HCT116 (cell line): ENCODE measurements at regions not wholly inside any gene's neighbourhood (a gene's known extent, or its start where the extent isn't known, plus 50 kb on each side); places are given as distances from the start of the nearest gene placed in this dataset.

Experiments
- ATAC-seq: fragments of 200-7000 bp; cut with Tn5 transposase; 2 replicates; pipeline ENCODE4 v1.9.1; 2020; ENCODE audit warnings: mild to moderate bottlenecking, moderate library complexity
- BruUV-seq: library from RNA; stranded (reverse); fragments of 400-500 nt; replicated peaks from 2 replicates; lab custom pipeline; 2021; lab: Mats Ljungman, UMichigan
- CTCF ChIA-PET: fragments of 300-600 bp; sonication (Branson Sonifier 250); formaldehyde crosslinking; loops from one replicate; lab custom pipeline; 2021; ENCODE audit warnings: antibody characterized with exemption; lab: Charles Lee
- POLR2A ChIA-PET: fragments of 300-600, 350-600 bp; sonication (Branson Sonifier 250); formaldehyde crosslinking; loops from one replicate; lab custom pipeline; 2021; ENCODE audit warnings: antibody characterized with exemption; lab: Charles Lee
- RAD21 ChIA-PET, 2 experiments: fragments of 300-600 bp; sonication (Branson Sonifier 250); formaldehyde crosslinking; loops; one replicate each; lab custom pipeline; 2023; ENCODE audit warnings: low total read pairs in 2 of 2; ENCODE audit not compliant: uncharacterized antibody in 2 of 2, unreplicated experiment in 2 of 2, low non-redundant PET in 1 of 2; lab: Charles Lee
- DNase-seq: peaks from one replicate; pipeline ENCODE4 v3.0.0-alpha.2; 2010; ENCODE audit warnings: low read depth, low spot score
- H2AFZ ChIP-seq: fragments of 200-600 bp; shearing (Covaris generic), sonication (generic); 2 replicates; pipeline ENCODE4 v1.6.1; 2017; ENCODE audit warnings: low read depth, mixed run types, mixed read lengths, antibody characterized with exemption, low read length; ENCODE audit not compliant: poor library complexity, severe bottlenecking
- H3K27ac ChIP-seq: 2 replicates; pipeline ENCODE4 v1.5.1; 2012; ENCODE audit warnings: low read depth, low read length
- H3K27me3 ChIP-seq: fragments of 200-600 bp; sonication (generic); 2 replicates; pipeline ENCODE4 v1.6.1; 2016; ENCODE audit warnings: mixed run types, low read length, mixed read lengths; ENCODE audit not compliant: insufficient read depth
- H3K36me3 ChIP-seq, 2 experiments: fragments of 200-500 bp in 1 of 2; fragments of 200-600 bp in 1 of 2; sonication (Bioruptor generic) in 1 of 2; sonication (generic) in 1 of 2; 2 replicates each; pipeline versions ENCODE4 v1.5.1 to v1.6.1; 2014 to 2016; ENCODE audit warnings: low read length in 2 of 2, inconsistent platforms in 1 of 2, mixed read lengths in 1 of 2, mixed run types in 1 of 2; ENCODE audit not compliant: insufficient read depth in 2 of 2, control insufficient read depth in 1 of 2
- H3K4me1 ChIP-seq, 2 experiments: fragments of 200-600 bp in 1 of 2; sonication (generic) in 1 of 2; 2 replicates each; pipeline versions ENCODE4 v1.5.1 to v1.6.1; 2012 to 2017; ENCODE audit warnings: low read length in 2 of 2, inconsistent platforms in 1 of 2, mild to moderate bottlenecking in 1 of 2, mixed read lengths in 1 of 2, mixed run types in 1 of 2, moderate library complexity in 1 of 2; ENCODE audit not compliant: insufficient read depth in 2 of 2, control insufficient read depth in 1 of 2
- H3K4me2 ChIP-seq: fragments of 200-600 bp; sonication (generic); 2 replicates; pipeline ENCODE4 v1.6.1; 2017; ENCODE audit warnings: mixed run types, low read length, mixed read lengths
- H3K4me3 ChIP-seq, 2 experiments: fragments of 200-600 bp in 1 of 2; sonication (generic) in 1 of 2; replicated peaks in 1 of 2; 2 replicates each; pipeline ENCODE4 v1.5.1; 2011 to 2016; ENCODE audit warnings: low read length in 2 of 2, control low read depth in 1 of 2, low read depth in 1 of 2, mild to moderate bottlenecking in 1 of 2, mixed read lengths in 1 of 2, mixed run types in 1 of 2
- H3K79me2 ChIP-seq: fragments of 200-600 bp; sonication (generic); 2 replicates; pipeline ENCODE4 v1.6.1; 2017; ENCODE audit warnings: mild to moderate bottlenecking, mixed run types, low read length, moderate library complexity, mixed read lengths; ENCODE audit not compliant: insufficient read depth
- H3K9ac ChIP-seq: fragments of 200-600 bp; sonication (generic); 2 replicates; pipeline ENCODE4 v1.6.1; 2016; ENCODE audit warnings: low read length, mixed read lengths
- H3K9me2 ChIP-seq: fragments of 200-600 bp; sonication (generic), shearing (Covaris generic); 2 replicates; pipeline ENCODE4 v1.6.1; 2017; ENCODE audit warnings: mixed run types, mild to moderate bottlenecking, moderate library complexity; ENCODE audit not compliant: insufficient read depth
- H3K9me3 ChIP-seq, 2 experiments: fragments of 200-500 bp in 1 of 2; fragments of 200-600 bp in 1 of 2; sonication (Bioruptor generic) in 1 of 2; sonication (generic) in 1 of 2; 2 replicates each; pipeline ENCODE4 v1.6.1; 2014 to 2017; ENCODE audit warnings: low read length in 2 of 2, mixed read lengths in 2 of 2, inconsistent platforms in 1 of 2, low read depth in 1 of 2, mild to moderate bottlenecking in 1 of 2, mixed run types in 1 of 2, moderate library complexity in 1 of 2; ENCODE audit not compliant: control insufficient read depth in 1 of 2, insufficient read depth in 1 of 2
- H4K20me1 ChIP-seq: fragments of 200-600 bp; sonication (generic), shearing (Covaris generic); 2 replicates; pipeline ENCODE4 v1.6.1; 2017; ENCODE audit warnings: mixed run types, mild to moderate bottlenecking, moderate library complexity; ENCODE audit not compliant: insufficient read depth
- ATF3 ChIP-seq: IDR thresholded peaks from 2 replicates; pipeline ENCODE4 v1.6.1; 2012
- CBX3 ChIP-seq: IDR thresholded peaks from 2 replicates; pipeline ENCODE4 v1.6.1; 2012; ENCODE audit warnings: low read depth
- CEBPB ChIP-seq: IDR thresholded peaks from 2 replicates; pipeline ENCODE4 v1.6.1; 2012; ENCODE audit warnings: low read depth
- CTCF ChIP-seq, 3 experiments: fragments of 200-600 bp in 1 of 3; sonication (generic) in 1 of 3; IDR thresholded peaks in 2 of 3; conservative IDR thresholded peaks in 1 of 3; 2 replicates each; pipeline ENCODE4 v1.5.1; 2012 to 2017; ENCODE audit warnings: low read depth in 2 of 3, low read length in 2 of 3, antibody characterized with exemption in 1 of 3, borderline replicate concordance in 1 of 3, control low read depth in 1 of 3, mild to moderate bottlenecking in 1 of 3, mixed read lengths in 1 of 3, mixed run types in 1 of 3, moderate library complexity in 1 of 3; ENCODE audit not compliant: insufficient read depth in 1 of 3
- EZH2 ChIP-seq: fragments of 200-600 bp; sonication (generic); IDR thresholded peaks from 2 replicates; pipeline ENCODE4 v1.6.1; 2017; ENCODE audit warnings: antibody characterized with exemption, mixed run types
- EZH2phosphoT487 ChIP-seq: fragments of 200-600 bp; IDR thresholded peaks from 2 replicates; pipeline ENCODE4 v1.6.1; 2018; ENCODE audit warnings: antibody characterized with exemption, borderline replicate concordance
- FOSL1 ChIP-seq: IDR thresholded peaks from 2 replicates; pipeline ENCODE4 v1.6.1; 2012; ENCODE audit warnings: low read depth
- JUND ChIP-seq: IDR thresholded peaks from 2 replicates; pipeline ENCODE4 v1.6.1; 2012
- MAX ChIP-seq: IDR thresholded peaks from 2 replicates; pipeline ENCODE4 v1.6.1; 2012
- POLR2A ChIP-seq: IDR thresholded peaks from 2 replicates; pipeline ENCODE4 v1.7.0; 2011; ENCODE audit warnings: borderline replicate concordance; ENCODE audit not compliant: insufficient read depth, insufficient read length; ENCODE audit errors: extremely low read depth
- POLR2AphosphoS5 ChIP-seq: IDR thresholded peaks from 2 replicates; pipeline ENCODE4 v1.6.1; 2011; ENCODE audit warnings: mild to moderate bottlenecking, low read depth, low read length, moderate library complexity
- RAD21 ChIP-seq: IDR thresholded peaks from 2 replicates; pipeline ENCODE4 v1.6.1; 2012; ENCODE audit warnings: low read depth, mild to moderate bottlenecking
- REST ChIP-seq: IDR thresholded peaks from 2 replicates; pipeline ENCODE4 v1.6.1; 2012; ENCODE audit warnings: low read depth
- SIN3A ChIP-seq: IDR thresholded peaks from 2 replicates; pipeline ENCODE4 v1.6.1; 2012; ENCODE audit warnings: low read depth
- SP1 ChIP-seq: IDR thresholded peaks from 2 replicates; pipeline ENCODE4 v1.6.1; 2012; ENCODE audit warnings: low read depth
- SRF ChIP-seq: IDR thresholded peaks from 2 replicates; pipeline ENCODE4 v1.6.1; 2012; ENCODE audit warnings: low read depth
- YY1 ChIP-seq: IDR thresholded peaks from 2 replicates; pipeline ENCODE4 v1.6.1; 2011; ENCODE audit warnings: low read length, low read depth, moderate library complexity, mild to moderate bottlenecking; ENCODE audit not compliant: insufficient replicate concordance; ENCODE audit errors: extremely low read depth
- ZBTB33 ChIP-seq: IDR thresholded peaks from 2 replicates; pipeline ENCODE4 v1.6.1; 2011; ENCODE audit warnings: mild to moderate bottlenecking, low read length, moderate library complexity; ENCODE audit not compliant: insufficient replicate concordance; ENCODE audit errors: extremely low read depth
- ZFX ChIP-seq: fragments of 450-650 bp; IDR thresholded peaks from 2 replicates; pipeline ENCODE4 v1.6.1; 2017
- ZNF274 ChIP-seq: fragments of 200-500 bp; sonication (Bioruptor generic); IDR thresholded peaks from 2 replicates; pipeline ENCODE4 v1.6.1; 2014; ENCODE audit warnings: mild to moderate bottlenecking, low read depth, low read length, inconsistent platforms
- intact Hi-C: fragments of 100-400 bp; cut with micrococcal nuclease; formaldehyde crosslinking; loops from 2 replicates; pipeline ENCODE4 v1.10.0; 2022

GRCh38 chr9:90985631-90986030 is 184.0 kb downstream of the SYK start:
- H3K4me3 ChIP-seq = no peak overlapping the region
- POLR2A ChIA-PET = no interaction called here
- H3K79me2 ChIP-seq = no peaks in the 10 kb centered on the region
- no peak for DNase-seq
- H3K4me2 ChIP-seq = no peak overlapping the region
- no peaks in the 10 kb centered on the region for H4K20me1 ChIP-seq
- CTCF ChIA-PET = interaction anchor here (1.0 to 1.8 kb wide), 6 partner anchors 71 to 448 kb away, joined by 3 to 14 read pairs (median 4); no protein-coding TSS in a partner anchor
- ATAC-seq = peak; percentile 43
- RAD21 ChIA-PET = interaction anchor here (1.0 to 1.1 kb wide), 3 partner anchors 71 to 448 kb away, joined by 3 to 5 read pairs (median 3); no protein-coding TSS in a partner anchor
- H3K27me3 ChIP-seq = no peaks in the 10 kb centered on the region
- no TSS peak for BruUV-seq
- H3K9me3 ChIP-seq = no peaks in the 10 kb centered on the region
- TF ChIP-seq EZH2 (no peak), JUND (no peak), MAX (no peak), FOSL1 (no peak), CEBPB (no peak), POLR2AphosphoS5 (no peak), RAD21 (no peak), YY1 (no peak), REST (no peak), SIN3A (no peak), POLR2A (no peak), EZH2phosphoT487 (no peak), CTCF (IDR thresholded peaks at IDR 0.05 in 2 of 3, conservative IDR thresholded peaks at IDR 0.05 in 1 of 3; ENCODE audit: borderline replicate concordance in 1 of 3, insufficient read depth in 1 of 3, low read depth in 2 of 3, low read length in 2 of 3) (no peak), SP1 (no peak), ZFX (no peak), SRF (no peak), ZBTB33 (no peak), ZNF274 (no peak), ATF3 (no peak), CBX3 (no peak)
- TF ChIP-seq, all 23 proteins: peak for 0
- Histone ChIP-seq H3K36me3 (no peaks in the 10 kb centered on the region), H2AFZ (peak overlapping the region; percentile 14), H3K9me2 (no peaks in the 10 kb centered on the region), H3K27ac (no peak overlapping the region), H3K9ac (no peak overlapping the region), H3K4me1 (peaks cover 0 to 3% of the 10 kb centered on the region in 2 experiments; a peak in 1 of 4 replicates)
- intact Hi-C loops = loop anchor here (1.0 to 10.0 kb wide), 2 partner anchors 441 to 699 kb away; no protein-coding TSS in a partner anchor
